KMS-11 (cell line): ENCODE measurements at regions not wholly inside any gene's neighbourhood (a gene's known extent, or its start where the extent isn't known, plus 50 kb on each side); places are given as distances from the start of the nearest gene placed in this dataset.
"Not testable (repeated sequence)": the region's sequence is repeated elsewhere in the genome, so short reads cannot be mapped to it uniquely, and the experiment has no call there.

ENCODE experiments used
- H2AFZ ChIP-seq: fragments of 200-600 bp; sonication (generic); 2 replicates; pipeline ENCODE4 v1.6.1; 2016; ENCODE audit warnings: antibody characterized with exemption, mixed run types, low read depth
- H3K27ac ChIP-seq: fragments of 200-600 bp; sonication (generic); 2 replicates; pipeline ENCODE4 v1.6.1; 2016; ENCODE audit warnings: mild to moderate bottlenecking, mixed run types
- H3K27me3 ChIP-seq: fragments of 200-600 bp; sonication (generic); 2 replicates; pipeline ENCODE4 v1.6.1; 2017; ENCODE audit warnings: mild to moderate bottlenecking, low read depth, mixed run types, moderate library complexity; ENCODE audit not compliant: insufficient read depth
- H3K36me3 ChIP-seq: fragments of 200-600 bp; sonication (generic); 2 replicates; pipeline ENCODE4 v1.6.1; 2017; ENCODE audit warnings: mild to moderate bottlenecking, mixed run types; ENCODE audit not compliant: insufficient read depth
- H3K4me1 ChIP-seq: fragments of 200-600 bp; sonication (generic); 2 replicates; pipeline ENCODE4 v1.6.1; 2016; ENCODE audit warnings: mild to moderate bottlenecking, low read depth, mixed run types; ENCODE audit not compliant: poor library complexity, severe bottlenecking
- H3K4me2 ChIP-seq: fragments of 200-600 bp; sonication (generic); 2 replicates; pipeline ENCODE4 v1.7.0; 2016; ENCODE audit warnings: mild to moderate bottlenecking, mixed run types
- H3K4me3 ChIP-seq: fragments of 200-600 bp; sonication (generic); IDR thresholded peaks from 2 replicates; pipeline ENCODE4 v1.6.1; 2017; ENCODE audit warnings: low read depth, low read length, mixed read lengths; ENCODE audit not compliant: insufficient read depth
- H3K79me2 ChIP-seq: fragments of 200-600 bp; sonication (generic); 2 replicates; pipeline ENCODE4 v1.6.1; 2016; ENCODE audit warnings: low read depth, mixed run types; ENCODE audit not compliant: insufficient read depth
- H3K9ac ChIP-seq: fragments of 200-600 bp; sonication (generic); 2 replicates; pipeline ENCODE4 v1.6.1; 2016; ENCODE audit warnings: mild to moderate bottlenecking, mixed run types
- H4K20me1 ChIP-seq: fragments of 200-600 bp; sonication (generic); 2 replicates; pipeline ENCODE4 v1.6.1; 2016; ENCODE audit warnings: mild to moderate bottlenecking, mixed run types; ENCODE audit not compliant: insufficient read depth
- CTCF ChIP-seq: fragments of 200-600 bp; sonication (generic); conservative IDR thresholded peaks from 2 replicates; pipeline ENCODE4 v1.6.1; 2017; ENCODE audit warnings: low read depth, mild to moderate bottlenecking, antibody characterized with exemption, low read length, moderate library complexity, mixed read lengths

- TF ChIP-seq CTCF, result no peak
- Histone ChIP-seq H3K4me2 (no peak overlapping the region), H2AFZ (no peak overlapping the region)
These were observed 137.6 kb upstream of the ATXN1 start for GRCh38 chr6:16898640-16899396.

DNA sequence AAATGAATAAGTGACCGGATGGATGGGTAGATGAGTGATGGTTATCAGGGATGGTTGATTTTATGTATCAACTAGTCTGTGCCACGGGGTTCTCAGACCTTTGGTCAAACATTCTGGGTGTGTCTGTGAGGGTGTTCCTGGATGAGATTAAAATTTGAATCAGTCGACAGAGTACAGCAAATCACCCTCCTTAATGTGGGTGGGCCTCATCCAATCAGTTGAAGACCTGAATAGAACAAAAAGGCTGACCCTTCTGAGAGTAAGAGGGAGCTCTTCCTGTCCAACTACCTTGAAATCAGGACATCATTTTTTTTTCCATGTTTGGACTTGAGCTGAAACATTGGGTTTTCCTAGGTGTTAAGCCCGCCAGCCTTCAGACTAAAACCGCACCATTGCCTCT, 136.4 kb upstream of the ATXN1 start:
- Histone ChIP-seq H3K9ac (no peak overlapping the region), H3K36me3 (no peaks in the 10 kb centered on the region; the same call in 1 of the 2 replicates), H3K4me2 (no peak overlapping the region), H2AFZ (no peak overlapping the region), H4K20me1 (no peaks in the 10 kb centered on the region), H3K79me2 (no peaks in the 10 kb centered on the region), H3K27ac (no peak overlapping the region), H3K27me3 (no peaks in the 10 kb centered on the region), H3K4me3 (no peak overlapping the region), H3K4me1 (no peaks in the 10 kb centered on the region)
- no peak for TF ChIP-seq CTCF

More at GRCh38 chr6:16898640-16899396, 137.6 kb upstream of the ATXN1 start:
- Histone ChIP-seq H3K36me3 (no peaks in the 10 kb centered on the region; the same call in 1 of the 2 replicates), H3K27me3 (no peaks in the 10 kb centered on the region), H3K9ac (no peak overlapping the region), H3K4me1 (no peaks in the 10 kb centered on the region), H3K4me3 (no peak overlapping the region), H4K20me1 (no peaks in the 10 kb centered on the region), H3K79me2 (no peaks in the 10 kb centered on the region), H3K27ac (no peak overlapping the region)

DNA sequence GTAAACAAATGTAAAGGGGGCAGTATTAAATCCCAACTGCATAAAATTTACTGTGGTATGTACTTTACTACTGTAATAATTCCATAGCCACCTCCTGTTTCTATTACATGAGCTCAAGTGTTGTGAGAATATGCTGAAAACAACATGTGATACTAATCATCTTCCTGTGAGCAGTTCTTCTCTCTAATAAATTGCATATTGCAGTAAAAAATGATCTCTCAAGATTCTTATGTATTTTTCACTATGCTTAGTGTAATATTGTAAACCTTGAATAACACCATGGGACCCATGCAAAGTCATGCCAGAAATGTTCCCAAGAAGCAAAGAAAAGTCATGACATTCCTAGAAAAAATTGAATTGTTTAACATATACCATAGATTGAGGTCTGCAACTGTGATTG, 133.0 kb upstream of the ATXN1 start:
- Histone ChIP-seq H3K4me2 (no peak overlapping the region), H2AFZ (no peak overlapping the region), H3K4me3 (no peak overlapping the region), H3K9ac (no peak overlapping the region), H3K36me3 (no peaks in the 10 kb centered on the region), H3K79me2 (no peaks in the 10 kb centered on the region), H4K20me1 (no peaks in the 10 kb centered on the region), H3K27ac (no peak overlapping the region), H3K27me3 (no peaks in the 10 kb centered on the region), H3K4me1 (no peaks in the 10 kb centered on the region)
- no peak for TF ChIP-seq CTCF

DNA sequence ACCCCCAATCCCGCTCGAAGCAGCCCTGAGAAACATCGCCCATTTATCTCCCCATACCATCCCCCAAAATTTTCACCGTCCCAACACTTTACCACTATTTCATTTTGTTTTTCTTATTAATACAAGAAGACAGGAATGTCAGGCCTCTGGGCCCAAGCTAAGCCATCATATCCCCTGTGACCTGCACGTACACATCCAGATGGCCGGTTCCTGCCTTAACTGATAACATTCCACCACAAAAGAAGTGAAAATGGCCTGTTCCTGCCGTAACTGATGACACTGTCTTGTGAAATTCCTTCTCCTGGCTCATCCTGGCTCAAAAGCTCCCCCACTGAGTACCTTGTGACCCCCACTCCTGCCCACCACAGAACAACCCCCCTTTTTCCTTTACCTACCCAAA, 129.8 kb upstream of the ATXN1 start:
- not testable (repeated sequence) for H3K4me3 ChIP-seq, H4K20me1 ChIP-seq, H3K27ac ChIP-seq, H3K9ac ChIP-seq, H3K36me3 ChIP-seq, H3K4me1 ChIP-seq, H2AFZ ChIP-seq, H3K4me2 ChIP-seq, H3K79me2 ChIP-seq, H3K27me3 ChIP-seq

GRCh38 chr6:16885411-16886160, 124.3 kb upstream of the ATXN1 start:
- Histone ChIP-seq H3K27me3 (no peaks in the 10 kb centered on the region), H3K27ac (no peak overlapping the region), H2AFZ (no peak overlapping the region), H3K4me3 (no peak overlapping the region), H3K9ac (no peak overlapping the region), H3K4me2 (no peak overlapping the region), H3K79me2 (no peaks in the 10 kb centered on the region), H3K4me1 (no peaks in the 10 kb centered on the region), H3K36me3 (no peaks in the 10 kb centered on the region), H4K20me1 (no peaks in the 10 kb centered on the region)
- no peak for TF ChIP-seq CTCF
